ENCODE measurements at regions not wholly inside any gene's neighbourhood (a gene's known extent, or its start where the extent isn't known, plus 50 kb on each side); places are given as distances from the start of the nearest gene placed in this dataset.
A peak's percentile ranks its signal among the peaks of the same experiment; 100 is the strongest.
"Not testable (repeated sequence)": the region's sequence is repeated elsewhere in the genome, so short reads cannot be mapped to it uniquely, and the experiment has no call there.

DNA sequence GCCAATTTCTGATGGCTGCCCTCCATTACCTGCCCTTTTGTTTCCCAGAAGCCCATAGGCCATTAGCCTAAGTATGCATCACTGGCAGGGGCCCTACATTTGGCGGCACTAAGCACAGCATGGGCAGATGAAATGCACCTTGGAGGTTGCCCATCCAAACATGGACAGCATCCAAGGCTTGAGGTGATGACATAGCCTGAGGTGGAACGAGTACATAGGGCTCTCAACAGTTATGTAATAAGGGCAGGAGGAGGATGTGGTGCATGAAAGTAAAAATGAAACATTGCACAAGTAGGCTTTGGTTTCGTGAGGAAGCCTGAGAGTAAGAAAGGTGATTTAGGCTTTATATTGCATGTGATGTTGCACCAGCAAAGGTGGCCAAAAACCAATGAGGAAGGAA lies 148.1 kb downstream of the FAM76B start:
- DNase-seq: no peak

DNA sequence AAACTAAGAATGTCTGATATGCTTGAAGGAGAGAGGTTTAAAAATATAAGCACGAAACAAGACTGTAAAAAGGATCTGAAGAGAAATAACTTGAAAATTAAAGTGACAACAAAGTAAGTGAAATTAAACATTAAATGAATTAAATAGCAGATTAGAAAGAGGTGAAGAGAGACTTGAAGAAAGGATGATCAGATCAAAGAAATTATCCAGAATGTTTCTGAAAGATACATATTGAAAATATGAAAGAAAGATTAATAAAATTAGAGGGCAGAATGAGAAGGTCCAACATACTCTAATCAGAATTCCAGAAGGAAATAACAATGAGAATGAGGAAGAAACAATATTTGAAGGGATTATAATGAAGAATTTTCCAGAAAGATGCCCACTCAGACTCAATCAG lies 151.1 kb downstream of the FAM76B start:
- no peak for DNase-seq

DNA sequence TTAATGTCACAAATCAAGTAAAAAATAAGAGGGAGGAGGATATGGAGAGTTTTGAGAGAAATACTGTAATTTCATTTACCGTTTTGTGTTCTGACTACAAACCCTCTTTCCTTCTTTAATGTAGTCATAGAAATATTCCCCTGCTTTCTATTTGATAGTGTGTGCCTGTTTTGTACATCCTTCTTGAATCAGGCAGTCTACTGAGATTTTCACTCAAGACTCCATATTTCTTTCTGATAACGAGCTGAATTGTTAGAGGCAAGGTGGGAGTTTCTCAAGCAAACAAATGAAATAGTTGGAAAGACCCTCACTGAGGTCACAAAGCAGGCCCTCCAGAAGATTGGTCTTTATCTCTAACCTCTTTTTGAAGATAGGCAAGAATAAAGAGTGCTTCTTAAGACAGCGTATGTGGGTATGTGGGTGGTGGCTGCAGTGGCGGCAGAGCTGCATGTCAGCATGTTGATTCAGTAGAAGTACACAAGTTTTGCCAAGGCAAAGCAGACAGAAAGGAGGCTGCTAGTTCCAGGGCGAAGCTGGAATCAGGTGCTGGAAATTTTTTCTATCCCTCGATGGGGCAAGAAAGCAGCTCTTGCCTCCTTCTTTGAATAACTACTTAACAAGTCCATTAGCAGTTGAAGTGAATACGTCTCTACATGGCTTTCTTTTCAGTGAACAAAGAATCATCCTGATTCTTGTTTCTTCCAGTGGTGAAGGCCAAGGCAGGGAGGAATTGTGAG lies 164.2 kb downstream of the FAM76B start:
- DNase-seq: no peak

DNA sequence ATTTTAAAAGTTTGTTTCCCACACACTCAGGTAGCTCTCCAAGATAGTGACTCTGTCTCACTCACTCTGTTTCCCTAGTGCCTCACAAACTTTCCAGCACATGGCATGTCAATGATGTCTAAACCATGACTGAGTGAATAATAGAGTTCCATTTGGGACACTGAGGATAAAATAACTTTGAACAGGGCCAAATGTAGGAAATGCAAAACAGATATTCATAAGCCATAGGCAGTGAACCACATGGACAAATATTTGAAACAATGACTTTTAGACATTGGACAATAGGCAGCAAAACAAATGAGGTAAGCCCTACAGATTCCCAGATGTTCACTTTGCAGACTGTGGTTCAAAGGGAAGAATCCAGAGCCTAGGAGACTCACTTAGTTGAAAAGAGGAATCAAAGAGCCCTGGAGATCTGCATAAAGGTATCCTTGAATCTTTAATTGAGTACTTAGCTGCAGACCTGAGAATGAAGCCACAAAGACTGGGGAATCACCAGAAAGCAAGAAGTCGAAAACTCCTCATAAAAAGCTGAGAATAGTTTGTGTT lies 173.3 kb downstream of the FAM76B start:
- no peak for DNase-seq

DNA sequence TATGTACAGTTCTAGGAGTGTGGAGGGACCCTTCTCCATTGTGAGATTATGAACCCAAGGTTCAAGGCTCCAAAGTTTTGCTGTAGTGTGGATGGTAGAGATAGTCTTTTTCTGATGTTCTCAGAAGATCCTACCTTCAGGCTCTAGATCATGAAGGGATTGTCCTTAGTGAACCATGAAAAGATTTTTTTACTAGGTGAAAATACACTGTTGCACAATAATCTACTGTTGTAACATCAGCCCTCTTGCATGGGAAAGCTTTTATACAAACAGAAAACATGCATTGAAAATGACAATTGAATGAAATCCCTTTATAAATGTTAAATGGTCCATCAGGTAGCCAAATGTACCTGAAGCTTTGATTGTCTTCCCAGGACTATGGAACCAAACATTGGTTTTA lies 177.8 kb downstream of the FAM76B start:
- no peak for DNase-seq

DNA sequence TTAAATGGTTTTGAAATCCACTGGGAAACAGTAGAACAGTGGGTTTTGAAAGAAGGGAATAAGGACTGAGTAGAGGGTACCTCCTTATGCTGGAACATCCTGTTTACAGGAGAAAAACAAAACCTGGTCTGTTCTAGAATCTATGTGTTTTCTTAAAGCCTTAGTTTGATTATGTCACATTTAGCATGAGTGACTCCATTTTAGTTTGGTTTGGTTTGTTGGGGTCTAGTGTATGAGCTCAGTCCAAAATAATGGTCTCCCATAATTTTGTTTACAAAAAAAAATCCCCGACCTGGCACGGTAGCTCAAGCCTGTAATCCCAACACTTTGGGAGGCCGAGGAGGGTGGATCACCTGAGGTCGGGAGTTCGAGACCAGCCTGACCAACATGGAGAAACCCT lies 179.4 kb downstream of the FAM76B start:
- not testable (repeated sequence) for DNase-seq

DNA sequence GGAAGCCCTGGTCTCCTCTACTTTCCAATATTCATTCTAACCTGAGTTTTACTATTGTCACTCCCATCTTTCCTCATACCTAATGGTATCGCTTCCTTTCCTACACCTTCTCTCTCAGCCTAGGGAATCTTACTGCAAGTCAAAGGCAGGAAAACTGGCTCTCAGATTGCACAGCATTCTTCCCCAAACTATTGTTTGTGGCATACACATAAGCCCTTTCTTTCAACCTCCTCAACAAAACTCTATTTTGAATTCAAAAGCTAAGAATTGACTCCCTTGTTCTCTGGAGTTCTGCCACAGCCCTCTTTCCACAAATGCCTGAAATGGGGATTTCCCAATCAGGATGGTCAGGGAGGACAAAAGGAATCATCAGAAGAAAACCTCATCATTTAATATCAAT lies 181.5 kb downstream of the FAM76B start:
- no peak for DNase-seq

DNA sequence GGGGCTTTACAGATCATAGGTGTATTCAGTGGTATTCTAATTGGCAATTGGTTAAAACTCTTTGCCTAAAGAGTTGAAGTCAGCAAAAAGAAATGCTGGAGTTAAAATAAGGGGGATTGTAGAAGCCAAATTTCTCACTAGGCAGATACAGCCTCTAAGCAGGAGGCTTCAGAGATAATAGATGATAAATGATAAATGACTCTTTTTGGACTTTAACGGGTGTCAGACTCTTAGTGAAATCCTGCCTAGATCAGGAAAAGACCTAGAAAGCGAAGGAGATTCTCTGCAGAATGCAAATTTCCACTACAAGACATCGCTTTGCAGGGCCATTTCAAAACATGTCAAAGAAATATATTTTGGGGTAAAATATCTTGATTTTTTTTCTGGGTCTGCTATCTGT lies 182.8 kb downstream of the FAM76B start:
- DNase-seq: no peak

DNA sequence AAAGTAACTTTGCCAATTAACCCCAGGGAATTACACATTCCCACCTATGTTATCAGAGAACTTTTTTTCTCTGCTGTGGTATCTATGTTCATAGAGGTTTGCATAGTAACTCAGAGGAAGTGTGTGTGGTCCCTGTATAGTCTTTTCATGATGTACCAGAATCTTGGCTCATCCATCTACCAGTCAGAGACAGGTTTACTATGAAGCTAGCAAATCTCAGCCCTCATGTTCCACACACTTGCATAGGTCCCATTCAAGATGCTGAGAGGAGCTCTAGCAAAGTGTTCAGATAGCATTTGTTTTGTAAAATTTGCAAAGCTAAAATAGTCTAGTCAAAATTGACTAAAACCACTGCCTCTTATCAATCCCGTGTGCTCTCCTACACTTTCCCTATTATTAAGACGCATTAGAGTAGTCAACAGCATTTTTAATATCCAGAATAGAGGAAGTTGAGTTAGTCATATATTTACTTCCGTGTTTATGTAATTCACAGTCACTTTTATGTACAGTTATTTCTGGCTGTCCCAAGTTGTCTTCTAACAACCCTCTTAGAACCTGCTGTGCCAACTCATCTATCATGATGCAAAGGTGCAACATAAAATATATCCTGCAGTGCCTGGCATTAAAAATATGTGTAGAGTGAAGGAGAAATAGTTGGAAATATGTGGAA lies 184.2 kb downstream of the FAM76B start:
- DNase-seq: no peak

DNA sequence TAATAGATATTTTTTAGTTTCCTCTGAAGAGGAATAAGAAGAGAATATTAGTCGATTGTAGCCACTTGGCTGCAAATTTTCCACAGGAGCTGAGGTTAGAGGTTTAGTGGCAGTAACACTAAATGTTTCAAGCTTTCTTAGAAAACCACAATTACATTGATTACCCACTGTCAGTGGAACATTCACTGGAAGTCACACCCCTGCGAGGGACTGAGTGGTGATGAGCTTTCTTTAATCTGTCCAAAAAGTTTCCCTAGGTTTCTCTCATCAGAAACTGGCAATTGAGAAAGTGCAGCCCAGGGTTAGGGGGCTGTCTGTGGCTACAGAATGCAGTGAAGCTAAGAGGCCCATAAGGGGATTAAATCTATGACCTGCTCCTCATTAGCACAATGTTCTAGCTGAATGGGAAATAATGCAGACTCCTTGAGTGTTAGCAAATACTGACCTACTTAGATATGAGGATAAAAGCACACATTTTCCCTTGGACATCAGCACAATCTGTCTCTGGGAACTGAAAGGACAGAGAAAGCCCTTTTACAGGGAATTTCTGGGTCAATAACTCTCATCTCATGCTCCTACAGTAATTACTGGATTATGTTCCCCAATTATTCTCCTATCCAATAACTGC lies 189.5 kb downstream of the FAM76B start:
- no peak for DNase-seq

DNA sequence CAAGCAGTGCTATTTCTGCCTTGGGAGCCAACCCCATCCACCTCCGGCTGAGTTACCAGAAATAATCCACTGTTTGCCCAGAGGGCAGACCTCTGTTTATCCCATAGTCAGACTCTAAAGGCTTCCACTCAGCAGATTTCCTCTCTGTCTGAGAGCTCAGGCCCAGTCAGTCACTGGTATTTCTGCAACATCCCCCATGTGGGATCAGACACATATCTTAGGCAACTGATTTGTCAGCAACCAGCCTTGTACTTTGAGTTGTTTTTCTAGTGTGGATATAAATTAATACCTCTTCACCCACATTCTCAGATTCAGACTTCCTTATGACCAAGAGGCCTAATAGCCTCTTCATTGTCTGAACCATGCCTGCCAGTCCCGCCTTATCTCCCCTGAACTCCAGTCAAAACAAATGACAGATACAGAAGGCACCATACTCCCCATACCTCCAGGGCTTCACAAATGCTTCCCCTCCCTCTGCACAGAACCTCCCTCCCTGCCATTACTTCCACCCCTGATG lies 193.6 kb downstream of the FAM76B start:
- DNase-seq: no peak

DNA sequence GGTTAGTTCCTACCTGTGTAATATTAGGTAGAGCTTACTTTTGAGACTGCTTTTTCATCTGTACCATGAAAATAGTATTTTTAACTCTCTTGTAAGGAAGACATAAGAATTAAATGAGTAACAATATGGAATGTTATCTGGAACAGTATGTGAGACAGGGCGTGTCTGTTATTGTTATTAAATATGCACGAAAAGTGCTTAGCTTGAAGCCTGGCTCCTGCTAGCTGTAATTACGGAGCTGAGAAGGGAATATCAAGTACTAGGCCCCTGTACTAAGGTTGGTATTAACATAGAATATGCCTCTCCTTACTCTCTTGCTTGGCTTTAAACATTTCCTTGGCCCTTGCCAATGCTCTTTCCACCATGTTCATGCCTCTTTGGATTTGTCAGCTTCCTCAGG lies 194.0 kb downstream of the FAM76B start:
- DNase-seq: no peak

DNA sequence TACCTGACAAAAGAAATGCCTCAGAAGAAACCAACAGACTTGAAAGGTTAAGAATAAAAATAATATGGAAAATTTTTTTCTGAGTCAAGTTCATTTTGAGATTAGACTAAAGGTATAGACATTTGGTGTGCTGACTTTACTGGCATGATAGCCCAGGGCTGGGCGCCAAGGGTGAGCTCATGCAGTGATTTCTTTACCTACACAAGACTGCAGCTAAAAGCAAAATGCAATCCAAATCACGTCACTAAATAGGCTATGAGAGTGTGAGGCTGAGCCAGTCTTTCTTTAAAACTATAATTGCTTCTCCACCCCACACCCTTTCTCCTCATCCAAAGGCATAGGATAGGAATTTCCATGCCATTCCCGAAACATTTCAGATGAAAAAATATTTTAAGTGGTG lies 196.5 kb downstream of the FAM76B start:
- peak; percentile 62 for DNase-seq

DNA sequence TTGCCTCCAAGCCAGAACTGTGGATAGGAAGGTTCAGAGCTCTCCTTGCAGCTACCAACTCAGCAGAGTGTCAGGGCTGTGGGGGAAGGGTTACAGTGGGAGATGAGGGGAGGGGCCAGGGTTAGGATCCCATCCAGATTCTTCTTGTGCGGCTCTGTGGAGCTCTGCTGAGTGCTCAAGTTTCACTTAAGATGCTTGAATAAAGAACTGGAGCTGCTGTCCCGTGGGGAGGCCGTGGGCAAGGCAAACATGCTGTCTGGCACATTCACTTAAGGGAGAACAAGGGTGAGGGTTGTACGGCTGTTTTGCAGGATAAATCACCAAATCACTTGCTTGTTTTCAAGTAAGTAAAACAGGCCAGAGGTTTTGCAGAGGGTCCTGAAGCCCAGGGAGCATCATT lies 197.1 kb downstream of the FAM76B start:
- DNase-seq: peak; percentile 40

DNA sequence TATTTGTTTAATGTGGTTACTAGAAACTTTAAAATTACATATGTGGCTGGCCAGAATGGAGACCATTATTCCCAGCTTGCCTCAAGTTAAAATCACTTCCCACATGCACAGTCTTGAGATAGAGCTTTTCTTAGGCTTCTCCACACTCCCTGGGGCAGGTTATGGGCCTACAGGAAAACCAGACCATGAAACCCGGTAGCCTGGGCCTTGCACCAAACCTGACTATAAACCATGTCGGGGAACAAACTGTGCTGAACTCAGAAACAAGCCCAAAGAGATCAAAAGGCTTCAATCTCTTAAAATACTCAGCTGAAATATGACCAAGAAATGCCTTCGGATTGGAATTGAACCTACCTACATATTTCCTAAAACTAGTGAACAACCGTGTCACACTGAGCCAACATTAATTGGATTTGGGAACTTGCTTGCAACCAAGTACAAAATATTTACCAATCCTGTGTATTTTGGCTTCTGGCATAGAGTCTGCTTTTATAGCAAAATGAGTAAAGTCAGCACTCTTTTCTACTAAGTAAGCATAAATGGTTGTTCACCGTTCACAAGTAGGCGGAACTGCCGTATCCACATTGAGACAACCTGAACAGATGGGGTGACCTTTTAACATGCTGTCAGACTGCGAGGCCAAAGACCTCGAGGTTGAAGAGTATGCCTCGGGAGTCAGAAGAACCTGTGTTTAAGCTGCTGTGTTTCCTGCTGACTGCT lies 199.5 kb downstream of the FAM76B start:
- no peak for DNase-seq

DNA sequence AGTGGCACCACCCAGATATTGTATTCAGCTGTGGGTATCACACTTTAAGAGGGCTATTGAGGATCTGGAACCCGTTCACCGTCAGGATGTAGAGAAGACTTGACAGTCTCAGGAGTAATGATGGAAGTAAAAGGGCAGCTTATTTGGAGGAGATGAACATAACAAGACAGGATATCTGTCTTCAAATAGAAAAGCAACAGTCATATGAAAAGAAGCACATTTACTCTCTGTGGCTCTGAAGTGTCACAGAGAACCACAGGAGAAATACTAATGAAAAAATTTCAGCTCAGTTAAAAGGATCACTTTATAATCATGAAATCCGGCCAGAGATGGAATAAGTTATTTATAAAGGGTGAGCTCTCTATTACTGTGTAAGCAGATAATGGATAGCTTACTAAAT lies 200.8 kb downstream of the FAM76B start:
- DNase-seq: no peak

DNA sequence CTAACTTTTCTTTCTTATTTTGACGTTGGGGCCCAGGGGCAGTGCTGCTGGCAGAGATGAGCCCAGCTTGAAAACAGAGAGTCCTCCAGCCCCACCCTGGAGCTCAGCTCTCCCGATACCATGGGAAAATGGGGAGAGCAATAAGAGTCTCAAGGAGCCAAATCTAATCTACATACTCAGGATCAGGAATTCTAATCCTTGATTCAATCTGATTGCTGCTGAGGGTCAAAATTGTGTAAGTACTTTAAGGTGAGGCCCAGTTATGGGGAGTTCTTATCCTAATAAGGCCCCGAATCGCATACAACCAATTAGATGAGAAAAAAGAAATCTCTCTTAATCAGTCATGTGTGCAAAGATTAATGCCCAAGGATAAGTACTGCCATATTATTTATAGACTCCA lies 202.9 kb downstream of the FAM76B start:
- DNase-seq: no peak

DNA sequence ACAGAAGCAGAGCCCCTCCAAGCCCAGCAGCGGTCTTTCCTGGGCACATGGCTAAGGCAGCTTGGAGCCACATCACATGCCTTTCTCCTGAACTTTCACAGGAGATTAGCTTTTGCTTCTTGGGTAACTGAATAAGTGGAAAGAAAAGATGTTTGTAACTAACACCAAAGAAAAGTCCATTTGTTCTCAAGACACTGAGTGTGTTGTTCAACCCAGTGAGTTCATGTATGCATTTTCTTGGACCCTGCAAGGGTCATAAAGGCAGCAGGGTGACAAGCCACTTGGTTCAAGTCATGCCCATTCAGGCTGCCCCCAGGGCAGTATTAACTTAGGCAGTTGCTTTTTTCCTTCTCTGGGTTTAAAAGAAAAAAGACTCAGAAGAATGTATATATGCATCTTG lies 203.4 kb downstream of the FAM76B start:
- DNase-seq: peak; percentile 33

DNA sequence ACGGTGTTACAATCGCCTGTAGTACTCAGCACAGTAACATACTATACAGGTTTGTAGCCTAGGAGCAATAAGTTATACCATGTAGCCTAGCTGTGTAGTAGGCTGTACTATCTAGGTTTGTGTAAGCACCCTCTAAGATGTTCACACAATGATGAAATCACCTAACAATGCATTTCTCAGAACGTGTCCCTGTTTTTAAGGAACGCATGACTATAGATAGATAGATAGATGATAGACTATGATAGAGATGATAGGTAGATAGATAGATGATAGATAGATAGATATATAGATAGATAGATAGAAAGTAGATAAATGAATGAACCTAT lies 203.9 kb downstream of the FAM76B start:
- DNase-seq: no peak

DNA sequence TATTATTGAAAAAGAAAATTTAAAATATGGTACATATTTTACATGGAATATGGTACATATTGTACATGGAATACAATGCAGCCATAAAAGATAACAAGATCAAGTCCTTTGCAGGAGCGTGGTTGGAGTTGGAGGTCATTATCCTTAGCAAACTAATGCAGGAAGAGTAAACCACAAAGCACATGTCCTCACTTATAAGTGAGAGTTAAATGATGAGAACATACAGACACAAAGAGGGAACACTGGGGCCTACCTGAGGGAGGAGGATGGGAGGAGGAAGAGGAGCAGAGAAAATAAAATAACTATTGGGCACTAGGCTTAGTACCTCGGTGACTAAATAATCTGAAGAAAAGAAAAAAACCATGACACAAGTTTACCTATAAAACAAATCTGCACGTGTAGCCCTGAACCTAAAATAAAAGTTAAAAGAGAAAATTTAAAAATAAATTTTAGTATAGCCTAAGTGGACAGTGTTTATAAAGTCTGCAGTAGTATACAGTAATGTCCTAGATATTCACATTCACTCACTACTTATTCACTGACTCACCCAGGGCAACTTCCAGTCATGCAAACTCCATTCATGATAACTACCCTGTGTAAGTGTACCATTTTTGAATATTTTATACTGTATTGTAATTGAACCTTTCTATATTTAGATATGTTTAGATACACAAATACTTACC lies 204.4 kb downstream of the FAM76B start:
- DNase-seq: no peak

DNA sequence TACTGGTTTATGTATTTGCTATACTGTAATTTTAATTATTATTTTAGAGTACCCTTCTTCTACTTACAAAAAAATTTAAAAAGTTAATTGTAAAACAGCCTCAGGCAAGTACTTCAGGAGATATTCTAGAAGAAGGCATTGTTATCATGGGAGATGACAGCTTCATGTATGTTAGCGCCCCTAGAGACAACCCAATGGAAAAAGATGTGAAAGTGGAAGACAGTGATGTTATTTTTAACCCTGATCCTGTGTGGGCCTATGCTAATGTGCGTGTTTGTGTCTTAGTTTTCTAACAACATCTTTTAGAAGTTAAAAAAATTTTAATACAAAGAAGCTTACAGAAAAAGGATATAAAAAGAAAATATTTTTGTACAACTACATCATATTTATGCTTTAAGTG lies 205.0 kb downstream of the FAM76B start:
- DNase-seq: no peak

DNA sequence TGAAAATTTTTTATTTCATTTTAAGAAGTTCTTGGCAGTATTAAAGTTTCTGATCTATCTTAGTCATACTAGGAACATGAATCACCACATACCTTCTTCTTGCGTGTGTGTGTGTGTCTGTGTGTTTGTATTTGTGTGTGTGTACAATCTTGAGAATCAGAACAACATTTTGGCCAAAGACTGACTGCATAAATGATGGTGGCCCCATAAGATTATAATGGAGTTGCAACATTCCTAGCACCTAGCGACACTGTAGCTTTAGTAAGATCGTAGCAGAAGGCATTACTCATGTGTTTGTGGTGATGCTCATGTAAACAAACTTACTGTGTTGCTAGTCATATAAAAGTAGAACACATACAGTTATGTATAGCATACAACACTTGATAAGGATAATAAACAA lies 205.4 kb downstream of the FAM76B start:
- no peak for DNase-seq

Data from skin of body (tissue), 1 donor.